Globus pallidus (tissue), 1 donor: ENCODE measurements at regions not wholly inside any gene's neighbourhood (a gene's known extent, or its start where the extent isn't known, plus 50 kb on each side); places are given as distances from the start of the nearest gene placed in this dataset.

Experiments
- DNase-seq: peaks from one replicate; pipeline ENCODE4 v3.0.0-alpha.2; 2015; ENCODE audit warnings: low spot score

DNA sequence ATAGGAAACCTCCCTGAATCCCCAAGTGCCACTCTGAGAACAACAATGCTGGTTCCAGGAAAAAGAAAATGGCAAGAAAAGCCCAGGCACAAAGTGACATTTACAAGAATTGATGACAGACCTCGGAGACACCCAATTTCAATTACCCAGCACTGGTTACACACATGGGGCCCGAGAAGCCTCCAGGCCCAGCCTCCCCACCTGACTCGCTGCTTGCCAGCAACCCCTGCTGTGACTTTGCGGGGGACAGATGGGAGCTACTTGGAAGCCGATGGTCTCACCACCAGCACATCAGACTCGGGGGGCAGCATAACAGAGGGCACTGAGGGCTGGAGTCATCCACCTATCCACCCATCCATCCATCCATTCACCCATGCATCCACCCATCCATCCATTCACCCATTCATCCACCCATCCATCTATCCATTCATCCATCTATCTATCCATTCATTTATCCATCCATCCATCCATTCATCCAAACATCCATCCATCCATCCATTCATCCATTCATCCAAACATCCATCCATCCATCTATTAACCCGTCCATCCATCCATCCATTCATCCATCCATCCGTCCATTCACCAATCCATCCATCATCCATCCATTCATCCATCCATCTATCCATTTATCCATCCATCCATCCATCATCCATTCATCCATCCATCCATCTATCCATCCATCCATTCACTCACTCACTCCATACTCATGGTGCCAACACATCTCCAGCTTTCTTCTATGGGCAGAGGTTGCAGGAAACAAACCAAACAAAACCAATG lies 567.6 kb downstream of the BRD1 start:
- DNase-seq, result no peak

DNA sequence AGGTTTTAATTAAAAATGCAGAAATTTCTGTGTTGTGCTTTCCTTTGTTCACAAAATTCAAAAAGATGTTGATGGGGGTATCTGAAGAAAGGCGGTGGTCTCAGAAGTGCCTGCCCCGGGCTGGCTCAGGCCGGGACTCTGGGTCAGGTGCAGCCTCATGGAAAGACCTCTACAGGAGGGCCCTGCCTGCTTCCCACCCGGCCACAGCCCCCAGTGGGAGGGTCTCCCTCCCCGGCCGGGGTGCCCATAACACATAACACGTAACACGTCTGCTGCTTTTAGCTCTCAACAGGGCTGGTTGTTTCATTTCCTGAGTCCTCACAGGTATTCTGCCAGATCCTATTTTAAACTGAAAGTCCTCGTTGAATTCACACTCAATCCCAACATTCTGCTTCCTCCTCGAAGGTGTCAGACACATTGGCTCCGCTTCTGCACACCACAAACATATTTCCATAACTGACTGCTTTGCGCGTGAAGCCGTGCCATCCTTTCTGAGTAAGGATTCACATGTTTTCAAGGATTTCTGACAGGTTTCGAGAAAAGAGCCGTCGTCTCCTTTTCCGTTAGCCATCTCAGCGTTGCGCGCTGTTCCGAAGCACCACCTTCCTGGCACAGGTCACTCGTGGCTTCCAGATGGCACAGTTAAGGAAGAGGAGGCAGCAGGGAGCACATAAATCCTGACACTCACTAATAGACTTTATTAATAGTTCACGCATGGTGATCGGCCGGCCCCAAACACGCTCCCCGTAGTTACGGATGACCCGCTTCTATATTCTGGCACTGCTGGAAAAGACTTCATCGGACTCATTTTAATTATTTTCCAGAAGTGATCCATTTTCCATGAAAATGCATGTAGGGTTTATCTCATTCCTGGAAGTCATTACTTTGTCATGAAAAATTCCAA lies 569.3 kb downstream of the BRD1 start:
- no peak for DNase-seq

DNA sequence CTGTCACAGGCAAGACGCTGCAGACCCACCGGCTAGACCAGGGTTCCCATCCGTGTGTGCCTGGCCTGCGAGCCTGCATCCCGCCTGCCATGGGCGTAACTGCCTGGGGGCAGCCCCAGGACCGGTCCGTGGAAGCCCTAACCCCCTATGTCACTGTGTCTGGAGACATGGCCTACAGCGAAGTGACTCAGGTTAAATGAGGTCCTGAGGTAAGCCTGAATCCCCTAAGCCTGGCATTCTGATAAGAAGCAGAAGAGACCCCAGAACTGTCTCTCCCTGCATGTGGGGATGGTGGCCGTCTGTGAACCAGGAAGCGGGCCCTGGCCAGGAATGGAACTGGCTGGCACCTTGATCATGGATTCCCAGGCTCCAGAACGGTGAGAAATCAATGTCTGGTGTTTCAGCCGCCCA lies 570.1 kb downstream of the BRD1 start:
- no peak for DNase-seq

DNA sequence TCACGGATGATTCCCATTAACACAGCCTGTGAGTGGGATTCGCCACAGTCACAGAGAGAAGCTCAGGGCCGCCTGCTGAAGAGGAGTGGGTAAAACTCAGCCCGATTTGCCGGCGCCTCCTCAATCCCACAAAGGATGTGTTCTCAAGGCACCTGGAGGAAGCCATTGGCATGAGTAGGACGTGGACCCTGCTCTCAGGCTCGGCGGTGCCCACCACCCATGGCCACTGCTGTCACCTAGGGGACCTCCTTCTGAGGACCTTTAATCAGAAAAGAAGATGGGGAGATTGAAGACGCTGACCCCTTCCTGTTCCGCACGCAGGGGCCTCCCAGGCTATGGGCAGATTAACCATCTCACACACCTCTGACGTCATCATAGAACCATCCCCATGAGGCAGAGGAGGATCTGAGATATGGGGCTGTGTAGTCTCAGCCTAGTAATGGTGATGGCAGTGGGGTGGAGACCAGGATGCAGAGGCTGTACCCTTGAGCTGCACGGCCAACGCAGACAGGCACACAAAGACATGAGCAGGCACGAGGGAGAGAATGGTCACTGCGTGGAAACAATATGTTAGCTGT lies 571.8 kb downstream of the BRD1 start:
- DNase-seq, result no peak

DNA sequence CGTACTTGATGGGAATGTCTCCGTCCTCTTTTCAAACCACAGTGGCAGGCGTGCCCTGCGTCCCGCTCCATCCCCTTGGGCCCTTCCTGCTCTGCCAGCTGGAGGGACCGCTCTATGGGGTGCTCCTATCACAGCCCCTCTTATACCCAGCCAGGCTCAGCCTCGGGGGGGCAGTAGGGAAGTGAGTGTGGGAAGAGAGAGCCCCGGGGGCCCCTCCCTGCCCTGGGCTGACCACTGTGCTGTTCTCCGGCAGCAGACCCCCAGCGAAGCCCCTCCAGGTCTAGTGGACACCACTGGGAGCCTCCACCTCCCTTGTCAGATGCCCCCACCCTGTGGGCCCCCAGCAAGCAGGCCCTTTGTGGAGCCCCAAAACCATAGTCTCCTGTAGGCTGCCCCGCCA lies 572.5 kb downstream of the BRD1 start:
- DNase-seq, result no peak

DNA sequence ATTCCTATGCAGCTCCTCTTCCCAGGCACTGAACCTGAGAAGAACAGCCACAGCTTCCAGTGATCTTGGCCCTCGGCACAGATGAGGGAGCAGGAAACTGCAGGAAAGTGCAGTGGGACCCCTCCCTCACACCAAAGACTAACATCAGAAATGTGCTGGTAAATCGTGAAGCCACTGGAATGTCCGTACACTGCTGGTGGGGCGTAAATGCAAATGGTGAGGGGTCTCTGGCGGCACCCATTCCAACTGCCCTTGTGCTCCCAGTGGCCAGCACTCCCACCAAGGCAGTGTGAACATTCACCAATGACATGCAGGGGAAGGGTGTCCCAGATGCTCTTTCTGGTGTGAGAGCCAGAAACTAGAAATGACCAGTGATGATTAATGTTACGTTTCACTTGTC lies 574.0 kb downstream of the BRD1 start:
- DNase-seq, result no peak

DNA sequence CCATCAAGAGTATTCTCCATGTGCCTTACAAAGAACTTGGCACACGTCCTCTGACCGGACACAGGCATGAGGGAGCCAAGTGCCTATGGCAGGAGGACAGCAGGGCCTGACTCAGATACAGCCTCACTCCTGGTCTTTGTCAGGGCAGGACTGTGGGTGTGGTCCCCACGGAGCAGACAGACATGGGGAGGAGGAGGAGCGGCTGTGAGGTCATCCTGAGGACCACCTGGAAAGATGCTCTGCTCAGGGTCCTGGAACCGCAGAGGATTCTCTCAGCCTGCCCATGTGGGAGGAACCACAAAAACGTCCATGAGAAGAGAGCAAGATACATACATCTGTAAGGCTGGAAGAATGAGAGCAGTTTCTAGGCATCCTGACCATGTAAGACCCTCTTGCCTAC lies 576.3 kb downstream of the BRD1 start:
- DNase-seq, result no peak

DNA sequence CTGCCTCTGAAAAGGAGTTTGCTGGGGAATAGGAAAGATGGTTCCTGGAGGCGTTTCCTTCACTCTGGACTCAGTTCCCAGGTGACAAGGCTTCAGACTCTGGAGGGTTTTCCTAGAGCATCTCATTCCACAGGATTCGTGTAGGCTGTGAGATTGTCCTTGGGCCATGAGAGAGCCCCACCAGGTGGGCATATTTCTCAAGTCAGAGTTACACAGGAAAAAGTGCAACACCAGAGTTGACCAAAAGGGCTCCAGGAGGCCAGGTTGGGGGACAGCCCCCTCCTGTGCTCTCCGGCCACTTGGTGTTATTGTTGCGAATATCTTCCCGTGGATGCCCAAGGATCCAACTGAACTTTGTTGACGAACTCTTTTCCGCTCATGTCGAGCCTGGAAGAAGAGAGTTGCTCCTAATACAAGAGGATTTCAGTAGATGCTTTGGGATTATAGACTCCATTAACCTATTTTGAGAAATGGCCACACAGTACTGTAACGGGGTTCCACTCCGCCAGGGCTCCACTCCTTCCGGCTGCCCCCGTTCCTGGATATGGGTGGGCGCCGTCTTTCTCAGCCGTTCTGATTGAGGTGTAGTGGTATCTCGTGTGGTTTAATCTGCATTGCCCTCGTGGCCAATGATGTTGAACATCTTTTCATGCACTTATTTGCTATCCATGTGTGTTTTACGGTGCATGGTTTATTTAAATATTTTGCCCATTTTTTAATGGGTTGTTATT lies 580.3 kb downstream of the BRD1 start:
- DNase-seq, result no peak

DNA sequence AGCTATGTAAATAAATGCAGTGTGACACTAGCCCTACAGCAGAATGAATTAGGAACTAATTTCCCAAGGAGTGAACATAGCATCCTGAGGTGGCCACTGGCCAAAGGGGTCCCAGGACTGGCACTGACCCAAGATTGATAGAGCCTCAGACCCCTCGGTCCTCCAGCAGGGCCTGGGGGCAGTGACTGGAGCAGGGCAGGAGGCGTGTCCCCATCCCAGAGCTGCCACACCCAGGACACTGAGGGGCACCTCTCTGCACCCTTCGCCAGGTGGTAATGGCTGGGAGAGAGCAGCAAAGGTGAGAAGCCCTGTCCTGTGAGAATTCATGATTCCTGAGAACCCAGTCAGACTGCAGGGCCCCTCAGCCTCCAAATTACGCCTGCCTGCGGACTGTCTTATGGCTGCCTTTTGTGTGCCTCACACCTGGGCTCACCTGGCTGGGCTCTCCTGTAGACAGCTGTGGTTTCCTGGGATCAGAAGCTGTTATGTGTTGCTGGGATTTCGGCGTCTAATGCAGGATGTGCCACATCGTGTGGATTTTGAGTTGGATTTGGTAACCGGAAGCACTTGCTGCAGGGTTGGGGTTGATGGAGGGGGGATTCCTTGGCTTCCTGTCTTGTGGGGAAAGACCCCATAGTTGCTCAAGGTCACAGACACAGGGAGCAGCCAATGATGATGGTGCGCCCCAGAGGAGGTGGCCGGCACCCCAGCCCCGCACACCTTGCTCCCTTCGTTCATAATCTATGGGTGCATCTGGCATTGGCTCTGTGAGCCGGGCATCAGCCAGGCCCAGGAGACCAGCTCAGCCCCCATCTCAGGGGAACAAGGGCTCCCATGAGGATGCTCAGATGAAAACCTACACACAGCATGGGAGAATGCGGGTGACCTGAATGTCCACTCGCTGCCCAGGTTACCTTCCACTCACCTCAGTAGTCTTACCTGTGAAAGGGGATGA lies 582.9 kb downstream of the BRD1 start:
- DNase-seq, result no peak

DNA sequence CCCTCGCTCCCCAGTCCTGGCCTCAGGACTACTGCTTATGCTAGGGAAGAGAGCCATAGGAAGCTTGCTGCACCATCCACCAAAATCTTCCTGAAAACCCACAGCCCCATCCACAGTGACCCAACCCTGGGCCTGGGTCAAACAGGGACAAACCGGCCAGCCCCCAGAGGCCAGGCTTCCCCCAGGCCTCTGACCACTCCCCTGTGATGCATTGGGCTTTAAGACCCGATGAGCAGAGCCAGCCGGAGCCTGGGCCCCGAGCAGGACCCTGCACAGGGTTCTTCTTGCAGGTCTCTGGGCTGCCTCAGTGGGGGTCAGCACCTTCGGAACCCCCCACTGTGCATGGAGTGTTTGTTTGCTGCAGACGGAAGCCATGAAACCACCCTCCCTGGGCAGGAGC lies 583.7 kb downstream of the BRD1 start:
- DNase-seq, result no peak

DNA sequence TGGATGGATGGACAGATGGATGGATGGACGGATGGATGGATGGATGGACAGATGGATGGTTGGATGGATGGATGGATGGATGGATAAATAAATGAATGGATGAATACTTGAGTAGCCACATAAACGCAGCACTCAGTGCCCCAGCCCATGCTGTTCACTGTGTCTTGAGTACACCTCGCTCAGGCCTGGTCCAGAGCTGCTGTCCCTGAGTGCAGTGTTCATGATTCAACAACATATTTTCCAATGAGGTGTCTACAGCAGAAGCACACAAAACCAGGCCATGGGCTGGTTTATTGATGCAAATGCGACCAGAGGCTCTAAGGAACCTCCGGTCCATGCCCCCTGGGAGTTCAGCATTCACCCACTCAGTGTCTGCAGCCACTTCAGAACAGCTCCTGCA lies 584.3 kb downstream of the BRD1 start:
- no peak for DNase-seq

DNA sequence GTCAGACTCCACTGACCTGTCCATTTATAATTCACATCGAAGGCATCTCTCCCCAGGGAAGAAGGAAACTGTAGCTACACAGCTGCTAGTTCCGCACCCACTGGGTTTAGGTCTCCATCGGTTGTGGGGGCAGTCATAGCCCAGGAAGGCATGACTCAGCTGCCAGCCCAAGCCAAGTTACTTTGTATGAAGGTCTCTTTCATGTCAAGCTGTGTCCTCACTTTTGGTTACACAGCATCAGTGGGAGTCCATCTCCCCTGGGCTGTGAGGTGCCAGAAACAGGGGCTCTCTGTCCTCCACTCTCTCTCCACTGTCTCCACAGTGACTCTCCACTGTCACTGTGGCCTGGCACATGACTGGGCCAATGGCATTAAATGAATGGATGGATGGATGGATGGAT lies 585.2 kb downstream of the BRD1 start:
- DNase-seq, result no peak

DNA sequence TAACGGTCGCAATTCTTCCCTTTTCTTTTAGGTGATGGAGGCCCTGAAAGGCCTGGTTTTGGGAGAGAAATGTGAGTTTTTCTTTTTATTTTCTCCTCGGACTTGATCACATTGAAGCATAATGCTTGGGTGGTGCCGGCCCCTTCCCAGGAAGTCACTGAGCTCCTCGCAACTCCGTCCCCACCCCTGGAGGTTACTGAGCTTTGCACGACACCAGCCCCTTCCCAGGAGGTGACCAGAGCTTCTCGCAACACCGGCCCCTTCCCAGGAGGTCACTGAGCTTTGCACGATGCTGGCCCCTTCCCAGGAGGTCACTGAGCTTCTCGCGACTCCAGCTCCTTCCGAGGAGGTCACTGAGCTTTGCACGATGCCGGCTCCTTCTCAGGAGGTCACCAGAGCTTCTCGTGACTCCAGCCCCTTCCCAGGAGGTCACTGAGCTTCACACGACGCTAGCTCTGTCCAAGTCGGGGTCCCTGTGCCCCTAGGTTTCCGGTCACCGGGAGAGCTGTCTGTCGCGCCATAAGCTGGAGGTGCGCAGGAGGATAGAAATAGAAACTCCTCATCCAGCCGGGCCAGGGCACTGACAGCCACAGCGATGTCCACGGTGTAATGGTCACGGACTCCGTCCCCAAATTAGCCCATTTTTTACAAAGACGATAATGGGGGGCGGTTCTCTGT lies 586.4 kb downstream of the BRD1 start:
- no peak for DNase-seq

DNA sequence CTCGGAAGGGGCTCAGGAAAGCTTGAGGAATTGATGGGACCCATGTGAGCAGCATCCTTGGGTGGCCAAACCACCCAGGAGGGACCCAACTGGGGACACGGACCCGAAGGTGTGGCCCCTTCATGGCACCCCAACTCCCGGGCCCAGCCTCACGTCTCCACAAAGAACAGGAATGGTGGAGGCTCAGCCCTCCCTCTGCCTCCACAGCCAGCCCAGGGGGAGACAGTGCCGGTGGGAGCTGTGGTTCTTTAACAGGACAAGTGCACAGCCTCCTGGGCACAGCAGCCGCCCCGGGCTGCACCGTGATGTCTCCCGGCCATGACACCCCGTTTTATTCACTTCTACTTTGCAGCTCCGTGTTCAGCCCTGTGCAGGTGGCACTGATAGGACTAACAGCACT lies 587.2 kb downstream of the BRD1 start:
- no peak for DNase-seq

DNA sequence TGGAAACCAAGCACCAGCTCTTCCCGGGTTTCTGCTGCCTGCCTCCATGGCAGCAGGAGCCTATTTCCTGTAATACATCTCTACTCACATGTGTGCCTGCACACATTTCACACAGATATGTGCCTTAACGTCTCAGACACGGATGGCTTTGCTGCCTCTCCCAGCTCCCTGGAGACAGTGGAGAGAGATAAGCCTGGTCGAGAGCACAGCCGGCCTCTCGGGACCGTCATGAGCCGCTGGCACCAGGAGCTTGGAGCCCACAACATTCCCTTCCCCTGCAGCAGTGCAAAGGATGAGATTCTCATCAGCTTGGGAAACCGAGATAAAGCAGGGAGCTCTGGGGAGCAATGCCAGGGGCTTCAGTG lies 587.7 kb downstream of the BRD1 start:
- DNase-seq, result no peak

DNA sequence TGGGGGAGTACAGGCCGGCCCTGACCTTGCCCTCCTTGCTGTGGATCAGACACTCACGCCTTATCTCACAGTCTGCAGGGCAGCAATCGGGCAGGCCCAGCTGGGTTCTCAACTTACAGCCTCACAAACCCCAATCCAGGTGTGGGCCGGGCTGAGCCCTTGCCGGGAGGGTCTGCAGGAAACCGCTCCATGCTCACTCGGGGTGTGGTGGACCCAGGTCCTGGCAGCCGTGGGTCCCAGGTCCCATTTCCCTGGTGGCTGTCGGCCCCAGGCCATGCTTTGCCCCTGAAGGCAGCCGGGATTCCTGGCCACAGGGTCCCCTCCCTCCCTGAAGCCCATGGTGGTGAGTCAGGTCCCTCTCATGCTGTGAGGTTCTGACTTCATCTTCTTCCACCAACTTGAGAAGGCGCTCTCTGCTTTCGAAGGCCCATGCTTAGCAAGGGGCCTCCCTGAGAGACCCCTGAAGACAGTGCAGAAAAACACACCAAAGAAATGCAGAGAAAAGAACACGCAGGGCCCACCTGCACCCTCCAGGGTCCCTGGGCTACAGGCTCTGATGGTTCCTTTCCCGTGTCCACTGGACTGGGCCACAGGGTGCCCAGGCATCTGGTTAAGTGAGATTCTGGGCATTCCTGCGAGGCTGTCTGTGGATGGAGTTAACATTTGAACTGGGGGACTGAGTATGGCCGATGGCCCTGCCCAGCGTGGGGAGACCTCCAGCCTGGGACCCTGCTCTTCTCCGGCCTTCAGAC lies 588.2 kb downstream of the BRD1 start:
- no peak for DNase-seq

DNA sequence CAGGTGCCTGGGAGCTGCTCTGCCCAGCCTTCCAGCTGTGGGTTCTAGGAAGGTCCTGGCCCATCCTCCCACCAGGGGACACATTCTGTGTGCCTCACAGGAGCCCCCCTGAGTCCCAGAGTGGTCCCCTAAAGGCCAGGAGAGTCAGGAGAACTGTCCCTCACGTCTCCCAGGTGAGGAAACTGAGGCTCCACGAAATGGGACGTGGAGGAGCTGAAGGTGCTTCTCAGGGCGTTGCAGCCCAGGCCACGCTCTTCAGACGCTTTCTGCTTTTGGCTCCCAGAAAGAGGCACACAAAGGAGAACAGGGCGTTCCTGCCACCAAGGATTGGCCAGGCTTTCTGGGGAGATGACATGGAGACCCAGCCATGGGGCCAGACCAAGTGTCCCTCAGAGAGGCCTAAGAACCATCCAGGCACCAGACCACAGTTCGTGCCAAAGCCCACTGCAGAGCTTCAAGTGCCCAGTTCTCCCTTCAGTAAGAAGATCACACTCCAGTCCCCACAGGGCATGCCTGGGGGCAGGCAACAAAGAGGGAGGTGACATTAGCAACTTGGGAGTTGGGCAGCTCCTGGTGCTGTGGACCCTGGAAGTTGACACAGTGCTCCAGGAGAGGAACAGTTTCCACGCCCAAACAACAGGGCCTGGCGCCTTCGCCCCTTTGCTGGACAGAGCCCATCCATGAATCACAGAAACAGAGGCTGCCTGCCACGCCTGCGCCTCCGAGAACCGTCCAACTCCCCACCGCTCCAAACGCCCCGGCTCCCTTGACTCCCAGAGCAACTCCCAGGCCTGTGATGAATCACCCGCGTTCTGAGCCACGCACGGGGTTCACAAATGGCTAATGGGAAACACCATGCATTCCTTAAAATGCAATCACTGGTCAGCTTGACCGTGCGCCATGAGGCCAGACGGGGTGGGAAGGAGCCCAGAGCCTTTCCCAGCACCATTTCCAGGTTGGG lies 589.2 kb downstream of the BRD1 start:
- no peak for DNase-seq

DNA sequence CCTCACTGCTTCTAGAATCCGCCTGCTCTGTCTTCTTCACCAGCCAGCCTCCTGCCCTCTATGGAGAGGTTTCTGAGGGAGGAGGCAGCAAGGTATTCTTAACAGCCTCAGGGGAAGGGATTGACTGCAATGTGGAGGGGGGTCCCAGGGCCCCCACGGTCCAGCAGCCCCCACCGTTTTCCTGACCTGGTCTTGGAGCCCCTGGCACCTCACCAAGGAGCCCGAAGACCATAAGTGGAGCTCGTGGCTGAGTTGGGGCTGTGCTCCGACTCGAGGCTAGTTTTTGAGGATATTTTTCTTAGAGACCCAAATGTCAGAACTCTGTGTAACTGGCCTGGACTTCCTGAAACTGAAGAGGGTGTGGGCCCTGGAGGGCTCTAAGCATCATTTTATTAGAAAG lies 590.0 kb downstream of the BRD1 start:
- DNase-seq, result no peak

DNA sequence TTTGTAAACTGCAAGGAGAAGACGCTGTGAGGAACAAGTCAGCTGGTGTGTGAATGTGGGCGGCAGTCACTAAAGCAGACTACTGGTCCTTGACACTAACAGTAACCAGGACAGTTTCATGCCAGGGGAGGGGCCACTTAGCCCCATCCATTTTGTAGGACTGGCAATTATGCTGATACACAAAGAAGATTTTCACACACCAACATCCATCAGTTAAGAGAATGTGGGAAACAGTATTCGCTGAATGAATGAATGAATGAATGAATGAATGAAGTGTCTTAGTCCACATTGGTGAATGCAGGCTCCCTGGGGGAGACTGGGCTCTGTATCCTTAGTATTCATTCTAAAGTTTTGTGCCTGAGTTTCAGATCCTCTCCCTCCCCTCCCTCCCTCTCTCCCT lies 590.4 kb downstream of the BRD1 start:
- no peak for DNase-seq
